K562 (cell line): ENCODE measurements at regions not wholly inside any gene's neighbourhood (a gene's known extent, or its start where the extent isn't known, plus 50 kb on each side); places are given as distances from the start of the nearest gene placed in this dataset.

ENCODE experiments used
- CEBPB ChIP-seq: fragments of 450-650 bp; IDR thresholded peaks from 2 replicates; pipeline ENCODE4 v1.6.1; 2016; ENCODE audit warnings: missing genetic modification characterization, missing compliant biosample characterization
- CLOCK ChIP-seq: fragments of 250-450 bp; sonication (Bioruptor Pico); IDR thresholded peaks from 2 replicates; pipeline ENCODE4 v1.4.0; 2020; ENCODE audit warnings: mild to moderate bottlenecking, moderate library complexity, borderline replicate concordance
- CUX1 ChIP-seq: fragments of 200-800 bp; sonication (Bioruptor generic); IDR thresholded peaks from 2 replicates; pipeline ENCODE4 v1.6.1; 2016; ENCODE audit warnings: missing genetic modification characterization, missing compliant biosample characterization
- DDX20 ChIP-seq: fragments of 450-650 bp; IDR thresholded peaks from 2 replicates; pipeline ENCODE4 v1.6.1; 2016; ENCODE audit warnings: missing genetic modification characterization, low read depth, mild to moderate bottlenecking, missing compliant biosample characterization, moderate library complexity
- ERF ChIP-seq: fragments of 450-650 bp; formaldehyde crosslinking; IDR thresholded peaks from 2 replicates; pipeline ENCODE4 v1.4.0; 2020; ENCODE audit warnings: mild to moderate bottlenecking, mixed read lengths
- GABPA ChIP-seq: fragments of 200-800 bp; sonication (Bioruptor generic); conservative IDR thresholded peaks from 2 replicates; pipeline ENCODE4 v1.6.1; 2016; ENCODE audit warnings: low read depth, missing genetic modification characterization, missing compliant biosample characterization
- HDAC3 ChIP-seq: fragments of 450-650 bp; IDR thresholded peaks from 2 replicates; pipeline ENCODE4 v1.6.1; 2018; ENCODE audit warnings: borderline replicate concordance, mild to moderate bottlenecking, moderate library complexity; ENCODE audit not compliant: partially characterized antibody
- HES1 ChIP-seq: fragments of 450-650 bp; IDR thresholded peaks from 2 replicates; pipeline ENCODE4 v1.6.1; 2016; ENCODE audit warnings: low read depth, mild to moderate bottlenecking, moderate library complexity
- ID3 ChIP-seq, 2 experiments: fragments of 250-450 bp in 1 of 2; fragments of 450-650 bp in 1 of 2; sonication (Bioruptor Pico) in 1 of 2; IDR thresholded peaks; 2 replicates each; pipeline versions ENCODE4 v1.6.1 to v1.8.0; 2016 to 2021; ENCODE audit warnings: mild to moderate bottlenecking in 2 of 2, moderate library complexity in 2 of 2, missing compliant biosample characterization in 1 of 2, missing genetic modification characterization in 1 of 2
- KLF6 ChIP-seq: fragments of 250-450 bp; sonication (Bioruptor Pico); IDR thresholded peaks from 2 replicates; pipeline ENCODE4 v1.4.0; 2020; ENCODE audit warnings: mild to moderate bottlenecking, moderate library complexity, borderline replicate concordance
- MAFF ChIP-seq: IDR thresholded peaks from 2 replicates; pipeline ENCODE4 v1.6.1; 2012; ENCODE audit warnings: low read length, improper control_type of control experiment
- MCM5 ChIP-seq: fragments of 450-650 bp; IDR thresholded peaks from 2 replicates; pipeline ENCODE4 v1.6.1; 2016; ENCODE audit warnings: low read depth
- MEF2A ChIP-seq: IDR thresholded peaks from 2 replicates; pipeline ENCODE4 v1.6.1; 2011; ENCODE audit warnings: low read depth, mild to moderate bottlenecking, low read length, moderate library complexity; ENCODE audit not compliant: control insufficient read depth
- MTA1 ChIP-seq: fragments of 450-650 bp; IDR thresholded peaks from 2 replicates; pipeline ENCODE4 v1.6.1; 2017; ENCODE audit warnings: borderline replicate concordance
- OTX1 ChIP-seq: fragments of 450-650 bp; formaldehyde crosslinking; IDR thresholded peaks from 2 replicates; pipeline ENCODE4 v1.4.0; 2022; ENCODE audit warnings: mild to moderate bottlenecking
- POLR3G ChIP-seq: IDR thresholded peaks from 2 replicates; pipeline ENCODE4 v1.6.1; 2011; ENCODE audit not compliant: insufficient read length, insufficient replicate concordance; ENCODE audit errors: extremely low read depth
- RFX1 ChIP-seq: fragments of 450-650 bp; IDR thresholded peaks from 2 replicates; pipeline ENCODE4 v1.6.1; 2016; ENCODE audit warnings: mild to moderate bottlenecking, moderate library complexity
- SUPT5H ChIP-seq: fragments of 450-650 bp; IDR thresholded peaks from 2 replicates; pipeline ENCODE4 v1.6.1; 2016
- ZNF347 ChIP-seq: fragments of 450-650 bp; formaldehyde crosslinking; IDR thresholded peaks from 2 replicates; pipeline ENCODE4 v1.4.0; 2020; ENCODE audit warnings: low read depth, mild to moderate bottlenecking, moderate library complexity
- ZNF780A ChIP-seq: fragments of 250-450 bp; sonication (Bioruptor Pico); IDR thresholded peaks from 2 replicates; pipeline ENCODE4 v1.5.0; 2021; ENCODE audit warnings: mild to moderate bottlenecking

GRCh38 chr15:95929232-95929846 lies 401.2 kb upstream of the NR2F2 start (continued):
- TF ChIP-seq CLOCK (CRISPR knock-in tag) (peak; percentile 82; the same call in 1 of the 2 replicates), GABPA (peak; percentile 74), ERF (CRISPR knock-in tag) (peak; percentile 79; the same call in 1 of the 2 replicates), HDAC3 (peak; percentile 85), DDX20 (no peak), MAFF (no peak), ZNF780A (CRISPR knock-in tag) (no peak), HES1 (peak; percentile 95), MCM5 (no peak), ID3 (CRISPR knock-in tag; IDR thresholded peaks at IDR 0.05) (no peak), ID3 (tag; IDR thresholded peaks at IDR 0.05) (peak; percentile 88), KLF6 (CRISPR knock-in tag) (peak; percentile 66; the same call in 1 of the 2 replicates), SUPT5H (no peak), RFX1 (no peak), MTA1 (peak; percentile 46; the same call in 1 of the 2 replicates), ZNF347 (CRISPR knock-in tag) (no peak), MEF2A (no peak), CEBPB (tag) (peak; percentile 82), OTX1 (CRISPR knock-in tag) (no peak), POLR3G (no peak), CUX1 (CRISPR knock-in tag) (peak; percentile 71; the same call in 1 of the 2 replicates)
